Anterior cingulate cortex (tissue), 58 donors: ENCODE measurements at regions not wholly inside any gene's neighbourhood (a gene's known extent, or its start where the extent isn't known, plus 50 kb on each side); places are given as distances from the start of the nearest gene placed in this dataset.
"Not testable (repeated sequence)": the region's sequence is repeated elsewhere in the genome, so short reads cannot be mapped to it uniquely, and the experiment has no call there.

ENCODE experiments used
- DNase-seq, 58 donors: peaks; one replicate each; lab custom pipeline; 2025; lab: John Stamatoyannopoulos, UW

- no peak for DNase-seq
Measured at GRCh38 chrX:121585626-121586025, 538.2 kb downstream of the GLUD2 start.

- no peak for DNase-seq
Measured at GRCh38 chrX:121592884-121593283, 545.5 kb downstream of the GLUD2 start.

- DNase-seq: no peak
Measured at GRCh38 chrX:121598356-121598755, 550.9 kb downstream of the GLUD2 start.

GRCh38 chrX:121635141-121635540, 587.7 kb downstream of the GLUD2 start:
- no peak for DNase-seq

GRCh38 chrX:121639781-121640180, 592.4 kb downstream of the GLUD2 start:
- no peak for DNase-seq

- DNase-seq: no peak
Measured at GRCh38 chrX:121641560-121641959, 594.1 kb downstream of the GLUD2 start.

GRCh38 chrX:121642415-121642814, 595.0 kb downstream of the GLUD2 start:
- DNase-seq: no peak

GRCh38 chrX:121649417-121649816, 602.0 kb downstream of the GLUD2 start:
- DNase-seq: no peak

- DNase-seq: no peak
Measured at GRCh38 chrX:121655276-121655675, 607.9 kb downstream of the GLUD2 start.

GRCh38 chrX:121666171-121666570, 618.8 kb downstream of the GLUD2 start:
- no peak for DNase-seq

- DNase-seq: no peak
Measured at GRCh38 chrX:121671649-121672048, 624.2 kb downstream of the GLUD2 start.

- not testable (repeated sequence) for DNase-seq
Measured at GRCh38 chrX:121709236-121709635, 661.8 kb downstream of the GLUD2 start.

GRCh38 chrX:121733514-121733913, 686.1 kb downstream of the GLUD2 start:
- DNase-seq: no peak

- no peak for DNase-seq
Measured at GRCh38 chrX:121746105-121746504, 698.7 kb downstream of the GLUD2 start.

- DNase-seq: not testable (repeated sequence)
Measured at GRCh38 chrX:121753602-121754001, 706.2 kb downstream of the GLUD2 start.

- no peak for DNase-seq
Measured at GRCh38 chrX:121754301-121754700, 706.9 kb downstream of the GLUD2 start.

- no peak for DNase-seq
Measured at GRCh38 chrX:121755541-121755940, 708.1 kb downstream of the GLUD2 start.

- no peak for DNase-seq
Measured at GRCh38 chrX:121761845-121762244, 714.4 kb downstream of the GLUD2 start.

GRCh38 chrX:121763671-121764070, 716.3 kb downstream of the GLUD2 start:
- DNase-seq: no peak

- DNase-seq: not testable (repeated sequence)
Measured at GRCh38 chrX:121768210-121768609, 720.8 kb downstream of the GLUD2 start.

- DNase-seq: no peak
Measured at GRCh38 chrX:121781991-121782390, 734.6 kb downstream of the GLUD2 start.

GRCh38 chrX:121782544-121782943, 735.1 kb downstream of the GLUD2 start:
- DNase-seq: no peak

- DNase-seq: no peak
Measured at GRCh38 chrX:121782976-121783375, 735.6 kb downstream of the GLUD2 start.
